ENCODE measurements at regions not wholly inside any gene's neighbourhood (a gene's known extent, or its start where the extent isn't known, plus 50 kb on each side); places are given as distances from the start of the nearest gene placed in this dataset.

DNA sequence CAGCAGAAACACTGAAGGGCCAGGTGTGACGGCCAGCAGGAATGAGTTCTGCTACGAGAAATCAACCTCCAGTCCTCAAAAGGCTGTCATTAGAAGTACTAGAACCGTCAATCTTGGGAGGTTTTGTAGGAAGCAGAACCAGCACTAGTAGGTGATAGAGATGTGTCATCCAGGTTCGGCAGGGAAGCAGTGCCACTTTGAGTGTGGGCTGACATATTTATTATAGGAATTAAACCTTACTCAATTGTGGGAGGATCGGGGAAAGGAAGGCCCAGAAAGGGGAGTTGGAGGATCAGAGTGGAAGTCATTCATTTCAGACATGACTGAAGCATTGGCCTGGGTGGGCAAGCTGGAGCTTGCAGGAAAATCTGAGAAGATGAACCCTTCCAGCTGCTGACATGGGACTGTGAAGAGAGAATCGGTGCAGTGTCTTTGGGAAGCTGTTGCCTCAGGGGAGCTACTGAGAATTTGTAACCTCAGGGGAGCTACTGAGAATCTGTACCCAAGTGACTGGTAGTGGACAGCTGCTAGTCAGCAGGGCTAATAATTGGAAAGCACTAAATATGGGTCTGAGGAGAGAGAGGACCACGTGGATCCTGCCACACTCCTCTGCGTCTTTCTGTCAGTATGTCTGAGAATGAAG is 177.4 kb downstream of the SPRY1 start:
- no peak for DNase-seq (ENCODE audit: low spot score)

DNA sequence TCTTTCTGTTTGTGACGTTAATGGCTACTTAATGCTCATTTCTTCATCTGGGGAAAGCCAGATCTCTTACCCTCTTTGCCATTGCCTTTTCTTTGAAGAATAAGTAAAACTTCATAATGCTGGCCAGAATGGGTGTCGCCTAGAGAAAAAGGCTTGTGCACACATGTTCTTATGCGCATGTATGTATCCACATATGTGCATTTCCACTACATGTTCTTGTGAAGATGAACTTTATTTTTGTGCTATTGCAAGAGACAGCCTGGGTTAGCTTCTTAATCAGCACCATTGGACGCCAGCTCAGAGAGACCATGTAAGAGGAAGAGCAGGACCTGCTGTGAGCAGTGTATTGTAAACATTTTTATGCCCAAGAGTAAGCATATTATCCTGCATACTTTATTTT is 178.7 kb downstream of the SPRY1 start:
- no peak for DNase-seq (ENCODE audit: low spot score)

DNA sequence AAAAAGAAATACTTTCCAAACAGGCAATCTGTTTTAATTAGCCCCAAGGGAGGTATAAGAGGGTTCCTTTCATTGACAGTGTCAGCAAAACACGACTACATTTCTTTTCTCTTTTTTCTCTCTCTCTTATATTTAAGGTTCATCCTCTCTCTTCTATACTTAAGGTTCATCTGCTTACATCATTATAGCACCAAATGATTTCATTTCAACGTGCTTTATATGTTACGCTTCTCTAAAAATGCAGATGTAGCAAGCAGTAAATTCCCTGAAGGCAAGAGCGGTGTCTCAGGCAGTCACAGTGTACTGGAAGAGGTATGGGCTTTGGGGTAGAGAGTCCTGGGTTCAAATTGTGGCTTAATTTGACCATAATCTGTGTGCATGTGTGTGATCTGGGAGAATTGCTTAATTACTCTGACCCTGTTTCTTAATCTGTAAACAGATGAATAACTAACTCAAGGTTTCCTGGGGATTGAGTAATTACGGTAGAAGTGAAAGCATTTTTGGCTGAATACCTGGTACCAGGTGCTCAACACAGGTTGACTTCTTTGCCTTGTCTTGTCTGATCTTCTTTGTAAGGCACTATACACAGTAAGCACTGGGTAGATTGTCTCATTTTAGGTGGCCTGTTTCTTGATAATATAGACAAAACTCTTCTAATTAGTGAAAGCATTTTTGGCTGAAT is 180.8 kb downstream of the SPRY1 start:
- DNase-seq (ENCODE audit: low spot score): no peak

DNA sequence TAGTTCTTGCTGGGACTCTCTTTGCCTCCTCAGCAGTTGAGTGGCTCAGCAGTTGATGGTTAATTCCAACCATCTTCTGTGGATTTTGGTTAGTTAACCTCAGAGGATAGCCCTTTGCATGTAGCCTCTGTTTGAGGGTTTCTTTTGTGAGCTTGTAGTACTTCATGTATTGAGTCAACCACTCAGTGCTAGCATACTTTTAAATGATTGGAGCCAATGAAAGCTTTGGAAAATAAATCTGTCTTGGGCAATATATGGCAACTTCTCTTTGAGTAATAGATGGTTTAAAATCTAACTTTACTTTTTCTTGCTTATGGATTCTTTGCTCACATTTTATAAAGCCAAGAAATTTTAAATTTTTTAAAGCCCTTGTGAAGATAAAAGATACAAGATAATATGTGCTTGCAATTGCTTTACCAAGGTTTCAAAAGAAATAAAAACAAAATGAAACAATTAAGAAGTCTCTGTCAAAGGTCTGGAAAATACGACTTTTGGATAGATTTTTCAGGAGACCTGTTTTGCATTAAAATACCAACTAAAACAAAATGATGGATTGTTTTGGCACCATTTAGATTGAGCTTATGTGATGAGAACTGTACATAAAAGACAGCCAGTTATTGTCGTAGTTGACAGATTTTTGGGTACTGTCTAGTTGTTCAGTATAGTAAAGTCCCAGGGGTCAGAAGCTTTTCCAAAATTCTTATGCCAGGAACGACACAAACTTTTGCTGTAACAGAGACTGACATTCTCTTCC is 181.9 kb downstream of the SPRY1 start:
- no peak for DNase-seq (ENCODE audit: low spot score)

DNA sequence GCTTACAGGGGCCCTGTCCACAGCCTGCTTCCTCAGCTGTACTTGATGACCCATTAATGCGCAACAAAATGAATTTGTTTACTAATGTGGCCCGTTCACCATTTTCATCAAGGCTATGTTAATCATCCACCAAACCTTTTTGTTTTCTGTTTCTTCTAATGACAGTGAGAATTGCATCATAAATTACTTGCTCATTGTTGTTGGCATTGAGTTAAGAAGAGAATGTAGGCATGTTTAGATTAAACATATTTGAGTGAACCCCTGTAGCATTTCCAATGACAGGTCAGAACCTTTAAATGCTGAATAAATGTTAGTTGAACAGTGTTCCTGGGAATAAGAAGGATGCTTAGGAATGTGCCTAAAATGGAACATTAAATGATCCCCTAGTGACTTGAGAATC is 183.4 kb downstream of the SPRY1 start:
- DNase-seq (ENCODE audit: low spot score): no peak

DNA sequence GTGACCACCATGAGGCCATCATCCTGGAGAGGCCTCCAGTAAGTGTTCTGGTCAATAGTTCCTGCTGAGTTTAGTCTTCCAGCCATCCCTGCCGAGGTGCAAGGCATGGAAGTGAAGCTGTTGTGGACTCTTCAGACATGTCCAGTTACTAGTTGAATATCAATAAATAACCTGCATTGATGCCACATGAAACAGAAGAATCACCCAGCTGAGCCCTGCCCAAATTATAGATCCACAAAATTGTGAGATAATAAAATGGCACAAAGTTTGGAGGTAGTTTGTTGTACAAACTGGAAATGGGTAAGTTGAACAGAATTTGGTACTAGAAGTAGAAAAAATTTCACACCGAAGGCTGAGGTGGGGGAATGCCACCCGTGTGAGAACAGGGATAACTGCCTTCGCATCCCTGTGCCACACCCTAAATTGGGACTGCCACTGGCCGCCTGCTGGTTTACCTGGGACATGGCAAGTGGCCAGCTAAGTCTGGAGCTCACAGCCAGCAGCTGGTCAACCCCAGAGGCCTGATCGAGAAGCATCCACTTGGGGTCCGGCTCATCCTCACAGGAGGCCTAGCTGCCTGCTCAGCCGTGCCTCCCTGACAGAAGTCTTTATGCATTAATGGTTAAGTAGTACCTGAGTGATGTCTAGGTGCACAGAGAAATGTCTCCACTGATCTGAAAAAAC is 184.5 kb downstream of the SPRY1 start:
- no peak for DNase-seq (ENCODE audit: low spot score)

DNA sequence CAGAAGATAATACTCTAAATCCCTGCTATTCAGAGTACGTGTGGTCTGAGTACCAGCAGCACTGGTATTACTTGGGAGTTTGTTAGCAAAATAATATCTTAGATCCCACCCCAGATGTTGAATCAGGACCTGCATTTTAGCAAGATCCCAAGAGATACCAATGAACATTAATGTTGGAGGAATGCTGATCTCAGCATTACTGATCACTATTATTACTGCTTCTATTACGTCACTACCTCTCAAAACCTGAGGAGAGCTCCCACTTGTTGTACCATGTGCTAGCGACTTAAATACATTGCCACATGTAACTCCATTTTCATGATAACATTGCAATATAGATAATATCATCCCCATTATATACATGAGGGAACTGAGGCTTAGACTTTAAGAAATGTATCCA is 185.2 kb downstream of the SPRY1 start:
- no peak for DNase-seq (ENCODE audit: low spot score)

DNA sequence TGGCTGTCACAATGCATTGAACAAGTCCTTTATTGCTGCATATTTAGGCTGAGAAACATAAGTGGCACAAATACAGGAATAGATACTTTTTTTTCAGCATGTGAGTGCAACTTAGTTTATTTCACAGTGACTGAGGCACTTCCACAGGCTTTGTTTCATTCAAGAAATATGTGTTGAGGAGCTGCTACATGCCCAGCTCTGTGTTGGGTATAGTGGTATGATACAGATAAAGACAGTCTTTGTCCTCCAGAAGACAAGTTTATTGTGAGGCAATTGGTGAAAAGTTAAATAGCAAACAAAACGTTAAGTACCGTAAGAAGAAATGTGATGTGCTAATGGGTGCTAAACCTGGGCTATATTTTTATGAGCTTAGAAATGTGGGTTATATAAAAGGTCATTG is 186.4 kb downstream of the SPRY1 start:
- DNase-seq (ENCODE audit: low spot score): no peak

DNA sequence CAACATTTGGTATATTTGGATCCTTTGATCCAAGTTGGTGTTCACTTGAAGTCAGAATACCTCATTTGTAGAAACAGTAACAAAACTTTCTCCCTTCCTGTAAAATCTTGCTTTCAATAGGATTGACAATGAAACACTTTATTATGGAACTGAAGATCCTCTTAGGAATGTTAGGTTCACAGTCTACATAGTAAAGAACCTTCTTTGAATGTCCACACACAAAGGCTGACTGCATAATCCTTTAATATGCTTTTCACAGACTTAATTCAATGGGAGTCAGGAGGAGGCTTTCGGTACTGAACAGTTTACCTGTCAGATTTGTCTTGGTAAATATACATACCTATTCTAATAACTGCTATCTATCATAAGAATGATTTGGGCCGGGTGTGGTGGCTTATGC is 188.5 kb downstream of the SPRY1 start:
- no peak for DNase-seq (ENCODE audit: low spot score)

DNA sequence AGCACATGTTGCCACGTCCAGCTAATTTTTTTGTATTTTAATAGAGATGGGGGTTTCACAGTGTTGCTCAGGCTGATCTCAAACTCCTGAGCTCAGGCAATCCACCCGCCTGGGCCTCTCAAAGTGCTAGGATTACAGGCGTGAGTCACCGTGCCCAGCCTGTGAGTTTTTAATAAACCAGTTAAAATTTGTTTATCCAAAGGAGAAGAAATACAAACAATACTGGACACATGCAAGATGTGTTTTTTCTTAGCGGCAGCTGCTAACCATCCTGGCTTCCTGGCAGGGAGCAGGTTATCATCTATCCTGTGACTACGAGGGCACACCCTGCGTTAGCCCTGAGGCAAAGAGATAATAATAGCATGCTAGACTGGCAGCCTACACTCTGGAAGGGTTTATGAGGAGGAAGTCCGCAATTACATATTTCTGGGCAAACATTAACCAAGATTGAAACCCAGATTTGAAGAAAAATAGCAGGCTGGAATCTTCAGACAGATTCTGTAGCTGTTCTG is 191.4 kb downstream of the SPRY1 start:
- peak; percentile 56 for DNase-seq (ENCODE audit: low spot score)

DNA sequence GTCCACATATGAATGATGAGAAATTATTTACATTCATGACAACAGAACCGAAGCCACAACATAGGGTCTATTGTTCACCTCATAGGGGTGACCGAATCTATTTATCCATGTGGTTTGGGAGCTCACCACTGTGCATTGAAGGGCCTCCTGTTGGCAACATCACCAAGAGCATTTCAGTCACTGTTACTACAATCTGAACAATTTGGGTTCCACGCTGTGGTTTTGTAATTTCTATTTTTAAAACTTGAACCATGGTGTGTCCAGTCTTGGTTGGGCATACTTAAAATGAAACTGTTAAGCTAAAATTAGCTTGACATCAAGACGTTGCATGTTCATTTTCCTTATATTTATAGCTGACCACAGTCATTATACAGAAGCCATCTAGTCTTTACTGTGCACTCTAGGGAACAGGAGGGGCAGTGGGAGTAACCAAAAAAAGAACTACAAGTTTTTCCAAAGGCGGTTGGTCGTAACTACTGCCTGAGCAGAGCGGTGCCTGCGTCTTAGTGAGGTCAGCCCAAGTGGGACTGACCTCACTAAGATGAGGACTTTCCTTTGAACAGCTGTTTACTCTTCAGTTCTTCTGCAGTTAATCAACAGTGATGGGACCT is 192.1 kb downstream of the SPRY1 start:
- no peak for DNase-seq (ENCODE audit: low spot score)

DNA sequence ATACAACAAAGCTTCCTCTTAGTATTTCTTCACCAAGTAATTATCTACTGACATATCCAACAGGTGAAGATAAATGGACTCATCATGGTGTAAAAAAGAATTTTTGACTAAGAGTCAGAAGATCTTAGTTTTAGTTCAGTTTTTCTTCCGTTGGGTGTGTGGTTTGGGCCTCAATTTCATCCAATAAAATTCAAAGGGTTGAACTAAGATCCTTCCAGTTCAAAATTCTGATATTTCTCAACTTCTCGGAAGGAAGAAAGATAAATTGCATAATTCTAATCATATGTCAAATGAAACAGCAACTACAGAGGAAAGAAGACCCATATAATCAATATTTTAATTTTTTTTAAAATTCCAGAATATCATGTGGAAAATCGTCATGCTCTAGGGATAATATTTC is 192.7 kb downstream of the SPRY1 start:
- no peak for DNase-seq (ENCODE audit: low spot score)

DNA sequence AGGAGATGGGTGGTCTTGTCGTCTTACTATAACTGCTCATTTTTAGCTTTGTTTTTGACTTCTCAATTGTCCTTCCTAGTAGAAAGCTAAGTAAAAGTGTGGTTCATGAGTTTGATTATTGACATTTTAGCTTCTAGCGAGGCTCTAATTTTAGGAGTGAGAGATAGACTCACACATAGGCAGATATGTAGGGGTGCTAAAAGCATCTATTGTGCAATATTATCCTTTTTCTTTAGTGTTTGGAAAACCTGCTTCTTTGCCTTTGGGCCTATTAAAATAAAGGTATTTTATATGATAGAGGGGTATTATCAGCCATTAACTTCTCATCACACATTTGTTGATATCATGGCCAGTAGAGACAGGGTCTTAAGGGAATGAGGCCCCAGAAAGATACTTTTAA is 195.3 kb downstream of the SPRY1 start:
- no peak for DNase-seq (ENCODE audit: low spot score)

DNA sequence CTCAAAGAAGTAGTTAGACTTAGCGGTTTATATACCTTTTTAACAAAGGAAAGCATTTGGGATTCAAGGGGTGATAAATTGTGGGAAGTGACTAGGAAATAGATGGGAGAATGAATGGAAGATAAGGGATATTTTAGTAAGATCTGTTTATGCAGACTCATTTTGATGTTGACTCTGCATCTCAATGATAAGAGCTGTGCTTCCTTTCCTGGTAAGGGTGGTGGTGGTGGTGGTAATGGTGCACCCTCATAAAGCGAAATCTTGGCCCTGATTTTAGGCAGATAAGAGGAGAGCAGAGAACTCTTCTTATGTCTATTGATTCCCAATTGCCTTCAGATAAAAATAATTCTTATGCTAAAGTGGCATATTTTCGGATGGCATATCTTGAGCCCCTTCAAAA is 197.1 kb downstream of the SPRY1 start:
- DNase-seq (ENCODE audit: low spot score): no peak

DNA sequence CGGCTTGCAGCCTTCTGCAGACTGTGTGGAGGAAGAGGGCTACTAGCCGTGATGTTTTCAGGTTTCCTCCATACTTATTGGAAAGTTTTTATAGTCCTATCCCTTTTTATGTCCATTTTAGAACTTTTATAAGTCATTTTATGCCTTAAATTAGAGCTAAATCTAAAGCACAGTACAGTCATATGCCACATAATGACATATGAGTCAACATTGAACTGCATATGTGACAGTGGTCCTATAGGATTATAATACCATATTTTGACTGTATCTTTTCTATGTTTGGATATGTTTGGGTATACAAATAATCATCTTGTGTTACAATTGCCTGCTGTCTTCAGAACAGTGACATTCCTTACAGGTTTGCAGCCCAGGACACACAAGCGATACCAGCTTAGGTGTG is 200.2 kb downstream of the SPRY1 start:
- DNase-seq (ENCODE audit: low spot score): no peak

DNA sequence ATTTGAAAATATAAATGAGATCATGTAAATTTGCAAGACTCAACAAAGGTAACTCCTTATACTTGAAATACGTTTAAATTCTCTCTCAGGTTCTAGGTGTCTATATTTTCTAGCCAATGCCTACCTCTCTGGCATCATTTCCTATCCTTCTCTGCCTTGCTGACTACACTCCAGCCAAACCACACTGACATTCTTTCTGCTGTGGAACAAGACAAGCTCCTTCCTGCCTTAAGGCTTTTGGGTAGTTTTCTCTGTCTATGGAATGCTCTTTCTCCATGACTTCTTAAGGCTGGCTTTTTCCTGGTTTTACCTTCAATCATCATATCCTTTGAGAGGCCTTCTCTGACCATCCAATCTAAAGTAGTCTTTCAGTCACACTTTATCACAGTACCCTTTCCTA is 201.0 kb downstream of the SPRY1 start:
- DNase-seq (ENCODE audit: low spot score): peak; percentile 55

DNA sequence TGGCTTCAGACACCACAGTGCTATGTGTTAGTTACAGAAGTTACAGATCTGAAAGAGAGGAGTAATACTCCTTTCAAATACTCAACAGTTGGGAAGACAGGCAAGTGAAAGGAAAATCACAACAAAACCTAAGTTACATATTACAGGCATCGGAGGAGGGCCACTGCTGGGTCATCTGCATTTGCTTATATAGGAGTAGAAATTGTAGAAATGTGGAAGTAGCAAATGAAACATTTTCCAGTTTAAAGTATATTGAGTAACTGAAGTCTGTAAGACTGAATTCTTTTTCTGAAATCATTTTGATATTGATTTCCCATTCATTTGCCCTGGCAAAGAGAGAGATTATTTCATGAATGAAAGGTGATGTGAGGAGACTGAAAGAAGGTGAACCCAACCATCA is 201.7 kb downstream of the SPRY1 start:
- no peak for DNase-seq (ENCODE audit: low spot score)

DNA sequence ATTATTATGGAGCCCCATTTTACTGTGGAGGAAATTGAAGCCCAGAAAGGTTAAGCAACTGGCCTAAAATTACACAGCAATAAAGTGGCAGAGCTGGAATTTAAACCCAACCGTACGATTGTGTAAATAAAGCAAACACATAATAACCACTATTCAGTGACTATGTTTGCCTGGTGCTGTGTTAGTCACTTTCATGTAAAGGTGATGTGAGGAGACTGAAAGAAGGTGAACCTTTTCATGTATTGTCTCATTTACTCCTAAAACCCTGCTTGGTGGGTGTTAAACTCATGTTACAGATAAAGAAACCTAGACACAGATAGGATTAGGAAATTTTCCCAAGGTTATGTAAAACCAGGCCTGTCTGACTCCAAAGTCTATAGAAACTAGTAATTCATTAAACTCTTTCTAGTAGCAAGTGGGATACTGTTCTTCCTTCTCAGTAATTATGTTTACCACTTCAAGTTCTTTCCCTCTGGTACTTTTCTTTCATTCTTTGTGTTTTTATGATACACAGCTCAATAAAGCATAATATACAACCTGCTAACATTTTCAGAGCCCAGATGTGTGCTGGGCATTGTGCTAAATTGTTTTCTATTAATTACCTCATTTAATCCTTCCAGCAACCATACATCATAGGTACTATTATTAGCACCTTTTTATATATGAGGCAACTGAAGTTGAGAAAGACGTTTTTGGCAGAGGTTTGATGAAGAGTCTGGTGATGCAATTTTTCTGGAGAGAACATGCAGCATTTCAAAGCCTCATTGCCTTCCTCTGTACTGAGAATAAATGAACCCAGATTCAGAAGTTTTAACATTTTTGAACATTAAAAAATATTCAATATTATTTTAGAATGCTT is 202.7 kb downstream of the SPRY1 start:
- DNase-seq (ENCODE audit: low spot score): peak; percentile 31

DNA sequence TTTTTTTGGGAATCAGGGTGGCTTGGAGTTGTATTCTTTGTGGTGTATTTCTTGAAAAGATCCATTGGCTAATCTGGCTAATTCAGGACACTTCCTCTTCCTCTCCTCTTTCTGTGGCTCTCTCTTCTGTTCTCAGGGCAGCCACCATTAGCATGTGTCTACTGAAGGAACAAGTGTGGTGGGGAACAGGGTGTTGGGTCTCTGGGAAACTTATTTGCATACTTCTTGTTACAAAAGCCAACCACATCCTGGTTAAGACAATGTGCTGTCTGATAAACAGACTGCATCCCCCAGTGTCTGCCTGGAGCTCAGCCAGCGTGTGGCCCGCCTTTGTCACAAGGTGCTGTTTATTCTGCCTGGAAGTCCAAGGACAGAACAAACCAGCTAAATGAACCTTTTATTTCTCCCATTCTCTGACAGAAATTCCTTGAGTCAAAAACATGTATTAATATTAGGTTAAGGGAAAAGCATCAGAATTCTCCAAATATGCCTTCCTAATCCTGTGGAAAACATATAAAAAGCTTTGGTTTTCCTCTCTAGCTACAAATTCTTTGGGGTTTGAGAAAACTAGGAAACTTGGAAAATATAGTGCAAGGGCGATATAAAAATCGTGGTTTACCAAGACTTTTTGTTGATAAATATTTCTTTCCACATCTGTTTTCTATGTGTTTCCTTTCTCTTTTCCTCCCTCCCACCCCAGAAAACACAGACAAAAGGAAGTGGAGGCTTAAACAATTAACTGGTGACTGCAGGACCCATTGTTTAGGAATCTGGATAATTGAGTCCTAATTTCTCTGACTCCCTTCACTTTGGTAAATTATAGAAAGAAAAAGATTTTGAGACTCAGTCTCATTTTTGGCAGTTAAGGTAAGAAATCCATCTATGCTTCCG is 203.6 kb downstream of the SPRY1 start:
- peak; percentile 25 for DNase-seq (ENCODE audit: low spot score)
